ENCODE measurements at regions not wholly inside any gene's neighbourhood (a gene's known extent, or its start where the extent isn't known, plus 50 kb on each side); places are given as distances from the start of the nearest gene placed in this dataset.

DNA sequence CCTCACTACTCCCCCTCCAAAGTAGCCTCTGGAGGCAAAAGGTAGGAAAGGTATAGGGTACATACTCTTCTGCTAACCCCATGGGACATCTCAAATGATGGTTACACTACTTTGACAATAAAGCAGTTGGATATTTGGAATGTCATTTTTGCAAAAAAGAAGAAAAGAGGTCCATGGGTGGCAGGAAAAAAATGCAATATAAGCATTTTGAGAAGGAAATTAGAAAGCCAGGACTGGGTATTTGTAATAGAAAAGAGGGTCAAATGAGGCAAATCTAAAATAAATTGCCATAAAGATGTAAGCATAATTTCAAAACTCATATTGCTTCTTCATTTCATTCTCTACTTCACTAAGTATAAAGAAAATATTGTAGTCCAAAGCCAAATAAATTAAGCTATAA, 280.2 kb downstream of the NOL4 start:
- DNase-seq (ENCODE audit: low spot score), result no peak
- no peaks in the 10 kb centered on the region for H3K4me1 ChIP-seq (ENCODE audit: insufficient read depth)
- Mint-ChIP-seq H3K36me3 (ENCODE audit: low read depth) (no peaks in the 10 kb centered on the region), H3K27me3 (ENCODE audit: insufficient read depth, low read depth, poor library complexity) (no peaks in the 10 kb centered on the region), H3K4me3 (no peak overlapping the region), H3K4me1 (no peaks in the 10 kb centered on the region), H3K9me3 (no peaks in the 10 kb centered on the region; the same call in 2 of the 3 replicates), H3K27ac (no peak overlapping the region)
- no peak overlapping the region for H2AFZ ChIP-seq
- H3K27me3 ChIP-seq (ENCODE audit: insufficient read depth), result no peaks in the 10 kb centered on the region
- no peaks in the 10 kb centered on the region for H3K36me3 ChIP-seq (ENCODE audit: insufficient read depth)
- H3F3A ChIP-seq (replicated peaks; ENCODE audit: low read depth), result no peaks in the 10 kb centered on the region
- no peak overlapping the region for H3K4me2 ChIP-seq
- H3K4me3 ChIP-seq, result no peak overlapping the region
- TF ChIP-seq, protein P1, sequence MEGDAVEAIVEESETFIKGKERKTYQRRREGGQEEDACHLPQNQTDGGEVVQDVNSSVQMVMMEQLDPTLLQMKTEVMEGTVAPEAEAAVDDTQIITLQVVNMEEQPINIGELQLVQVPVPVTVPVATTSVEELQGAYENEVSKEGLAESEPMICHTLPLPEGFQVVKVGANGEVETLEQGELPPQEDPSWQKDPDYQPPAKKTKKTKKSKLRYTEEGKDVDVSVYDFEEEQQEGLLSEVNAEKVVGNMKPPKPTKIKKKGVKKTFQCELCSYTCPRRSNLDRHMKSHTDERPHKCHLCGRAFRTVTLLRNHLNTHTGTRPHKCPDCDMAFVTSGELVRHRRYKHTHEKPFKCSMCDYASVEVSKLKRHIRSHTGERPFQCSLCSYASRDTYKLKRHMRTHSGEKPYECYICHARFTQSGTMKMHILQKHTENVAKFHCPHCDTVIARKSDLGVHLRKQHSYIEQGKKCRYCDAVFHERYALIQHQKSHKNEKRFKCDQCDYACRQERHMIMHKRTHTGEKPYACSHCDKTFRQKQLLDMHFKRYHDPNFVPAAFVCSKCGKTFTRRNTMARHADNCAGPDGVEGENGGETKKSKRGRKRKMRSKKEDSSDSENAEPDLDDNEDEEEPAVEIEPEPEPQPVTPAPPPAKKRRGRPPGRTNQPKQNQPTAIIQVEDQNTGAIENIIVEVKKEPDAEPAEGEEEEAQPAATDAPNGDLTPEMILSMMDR (conservative IDR thresholded peaks at IDR 0.05; ENCODE audit: low read depth in 2 of 2), result no peak
- TF ChIP-seq JUNB (IDR thresholded peaks at IDR 0.05; ENCODE audit: unreplicated experiment) (no peak), STAT1 (IDR thresholded peaks at IDR 0.05; ENCODE audit: unreplicated experiment) (no peak), POLR2AphosphoS5 (IDR thresholded peaks at IDR 0.05; ENCODE audit: low read depth) (no peak), NANOG (IDR thresholded peaks at IDR 0.05; ENCODE audit: borderline replicate concordance) (no peak), ZNF331 (CRISPR knock-in tag; IDR thresholded peaks at IDR 0.05; ENCODE audit: low read depth) (no peak), CREB1 (CRISPR knock-in tag; IDR thresholded peaks at IDR 0.05; ENCODE audit: low read depth) (no peak), EZH2 (IDR thresholded peaks at IDR 0.05; ENCODE audit: low read depth, unreplicated experiment) (no peak), ZNF114 (CRISPR knock-in tag; IDR thresholded peaks at IDR 0.05) (no peak), EZH2phosphoT487 (IDR thresholded peaks at IDR 0.05; ENCODE audit: unreplicated experiment) (no peak)
- TF ChIP-seq, protein P2, sequence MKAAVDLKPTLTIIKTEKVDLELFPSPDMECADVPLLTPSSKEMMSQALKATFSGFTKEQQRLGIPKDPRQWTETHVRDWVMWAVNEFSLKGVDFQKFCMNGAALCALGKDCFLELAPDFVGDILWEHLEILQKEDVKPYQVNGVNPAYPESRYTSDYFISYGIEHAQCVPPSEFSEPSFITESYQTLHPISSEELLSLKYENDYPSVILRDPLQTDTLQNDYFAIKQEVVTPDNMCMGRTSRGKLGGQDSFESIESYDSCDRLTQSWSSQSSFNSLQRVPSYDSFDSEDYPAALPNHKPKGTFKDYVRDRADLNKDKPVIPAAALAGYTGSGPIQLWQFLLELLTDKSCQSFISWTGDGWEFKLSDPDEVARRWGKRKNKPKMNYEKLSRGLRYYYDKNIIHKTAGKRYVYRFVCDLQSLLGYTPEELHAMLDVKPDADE (IDR thresholded peaks at IDR 0.05), result no peak
- TF ChIP-seq, protein P3, sequence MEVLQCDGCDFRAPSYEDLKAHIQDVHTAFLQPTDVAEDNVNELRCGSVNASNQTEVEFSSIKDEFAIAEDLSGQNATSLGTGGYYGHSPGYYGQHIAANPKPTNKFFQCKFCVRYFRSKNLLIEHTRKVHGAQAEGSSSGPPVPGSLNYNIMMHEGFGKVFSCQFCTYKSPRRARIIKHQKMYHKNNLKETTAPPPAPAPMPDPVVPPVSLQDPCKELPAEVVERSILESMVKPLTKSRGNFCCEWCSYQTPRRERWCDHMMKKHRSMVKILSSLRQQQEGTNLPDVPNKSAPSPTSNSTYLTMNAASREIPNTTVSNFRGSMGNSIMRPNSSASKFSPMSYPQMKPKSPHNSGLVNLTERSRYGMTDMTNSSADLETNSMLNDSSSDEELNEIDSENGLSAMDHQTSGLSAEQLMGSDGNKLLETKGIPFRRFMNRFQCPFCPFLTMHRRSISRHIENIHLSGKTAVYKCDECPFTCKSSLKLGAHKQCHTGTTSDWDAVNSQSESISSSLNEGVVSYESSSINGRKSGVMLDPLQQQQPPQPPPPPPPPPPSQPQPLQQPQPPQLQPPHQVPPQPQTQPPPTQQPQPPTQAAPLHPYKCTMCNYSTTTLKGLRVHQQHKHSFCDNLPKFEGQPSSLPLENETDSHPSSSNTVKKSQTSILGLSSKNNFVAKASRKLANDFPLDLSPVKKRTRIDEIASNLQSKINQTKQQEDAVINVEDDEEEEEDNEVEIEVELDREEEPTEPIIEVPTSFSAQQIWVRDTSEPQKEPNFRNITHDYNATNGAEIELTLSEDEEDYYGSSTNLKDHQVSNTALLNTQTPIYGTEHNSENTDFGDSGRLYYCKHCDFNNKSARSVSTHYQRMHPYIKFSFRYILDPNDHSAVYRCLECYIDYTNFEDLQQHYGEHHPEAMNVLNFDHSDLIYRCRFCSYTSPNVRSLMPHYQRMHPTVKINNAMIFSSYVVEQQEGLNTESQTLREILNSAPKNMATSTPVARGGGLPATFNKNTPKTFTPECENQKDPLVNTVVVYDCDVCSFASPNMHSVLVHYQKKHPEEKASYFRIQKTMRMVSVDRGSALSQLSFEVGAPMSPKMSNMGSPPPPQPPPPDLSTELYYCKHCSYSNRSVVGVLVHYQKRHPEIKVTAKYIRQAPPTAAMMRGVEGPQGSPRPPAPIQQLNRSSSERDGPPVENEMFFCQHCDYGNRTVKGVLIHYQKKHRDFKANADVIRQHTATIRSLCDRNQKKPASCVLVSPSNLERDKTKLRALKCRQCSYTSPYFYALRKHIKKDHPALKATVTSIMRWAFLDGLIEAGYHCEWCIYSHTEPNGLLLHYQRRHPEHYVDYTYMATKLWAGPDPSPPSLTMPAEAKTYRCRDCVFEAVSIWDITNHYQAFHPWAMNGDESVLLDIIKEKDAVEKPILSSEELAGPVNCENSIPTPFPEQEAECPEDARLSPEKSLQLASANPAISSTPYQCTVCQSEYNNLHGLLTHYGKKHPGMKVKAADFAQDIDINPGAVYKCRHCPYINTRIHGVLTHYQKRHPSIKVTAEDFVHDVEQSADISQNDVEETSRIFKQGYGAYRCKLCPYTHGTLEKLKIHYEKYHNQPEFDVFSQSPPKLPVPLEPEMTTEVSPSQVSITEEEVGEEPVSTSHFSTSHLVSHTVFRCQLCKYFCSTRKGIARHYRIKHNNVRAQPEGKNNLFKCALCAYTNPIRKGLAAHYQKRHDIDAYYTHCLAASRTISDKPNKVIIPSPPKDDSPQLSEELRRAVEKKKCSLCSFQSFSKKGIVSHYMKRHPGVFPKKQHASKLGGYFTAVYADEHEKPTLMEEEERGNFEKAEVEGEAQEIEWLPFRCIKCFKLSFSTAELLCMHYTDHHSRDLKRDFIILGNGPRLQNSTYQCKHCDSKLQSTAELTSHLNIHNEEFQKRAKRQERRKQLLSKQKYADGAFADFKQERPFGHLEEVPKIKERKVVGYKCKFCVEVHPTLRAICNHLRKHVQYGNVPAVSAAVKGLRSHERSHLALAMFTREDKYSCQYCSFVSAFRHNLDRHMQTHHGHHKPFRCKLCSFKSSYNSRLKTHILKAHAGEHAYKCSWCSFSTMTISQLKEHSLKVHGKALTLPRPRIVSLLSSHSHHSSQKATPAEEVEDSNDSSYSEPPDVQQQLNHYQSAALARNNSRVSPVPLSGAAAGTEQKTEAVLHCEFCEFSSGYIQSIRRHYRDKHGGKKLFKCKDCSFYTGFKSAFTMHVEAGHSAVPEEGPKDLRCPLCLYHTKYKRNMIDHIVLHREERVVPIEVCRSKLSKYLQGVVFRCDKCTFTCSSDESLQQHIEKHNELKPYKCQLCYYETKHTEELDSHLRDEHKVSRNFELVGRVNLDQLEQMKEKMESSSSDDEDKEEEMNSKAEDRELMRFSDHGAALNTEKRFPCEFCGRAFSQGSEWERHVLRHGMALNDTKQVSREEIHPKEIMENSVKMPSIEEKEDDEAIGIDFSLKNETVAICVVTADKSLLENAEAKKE (CRISPR knock-in tag; IDR thresholded peaks at IDR 0.05), result no peak
- TF ChIP-seq, protein P4, sequence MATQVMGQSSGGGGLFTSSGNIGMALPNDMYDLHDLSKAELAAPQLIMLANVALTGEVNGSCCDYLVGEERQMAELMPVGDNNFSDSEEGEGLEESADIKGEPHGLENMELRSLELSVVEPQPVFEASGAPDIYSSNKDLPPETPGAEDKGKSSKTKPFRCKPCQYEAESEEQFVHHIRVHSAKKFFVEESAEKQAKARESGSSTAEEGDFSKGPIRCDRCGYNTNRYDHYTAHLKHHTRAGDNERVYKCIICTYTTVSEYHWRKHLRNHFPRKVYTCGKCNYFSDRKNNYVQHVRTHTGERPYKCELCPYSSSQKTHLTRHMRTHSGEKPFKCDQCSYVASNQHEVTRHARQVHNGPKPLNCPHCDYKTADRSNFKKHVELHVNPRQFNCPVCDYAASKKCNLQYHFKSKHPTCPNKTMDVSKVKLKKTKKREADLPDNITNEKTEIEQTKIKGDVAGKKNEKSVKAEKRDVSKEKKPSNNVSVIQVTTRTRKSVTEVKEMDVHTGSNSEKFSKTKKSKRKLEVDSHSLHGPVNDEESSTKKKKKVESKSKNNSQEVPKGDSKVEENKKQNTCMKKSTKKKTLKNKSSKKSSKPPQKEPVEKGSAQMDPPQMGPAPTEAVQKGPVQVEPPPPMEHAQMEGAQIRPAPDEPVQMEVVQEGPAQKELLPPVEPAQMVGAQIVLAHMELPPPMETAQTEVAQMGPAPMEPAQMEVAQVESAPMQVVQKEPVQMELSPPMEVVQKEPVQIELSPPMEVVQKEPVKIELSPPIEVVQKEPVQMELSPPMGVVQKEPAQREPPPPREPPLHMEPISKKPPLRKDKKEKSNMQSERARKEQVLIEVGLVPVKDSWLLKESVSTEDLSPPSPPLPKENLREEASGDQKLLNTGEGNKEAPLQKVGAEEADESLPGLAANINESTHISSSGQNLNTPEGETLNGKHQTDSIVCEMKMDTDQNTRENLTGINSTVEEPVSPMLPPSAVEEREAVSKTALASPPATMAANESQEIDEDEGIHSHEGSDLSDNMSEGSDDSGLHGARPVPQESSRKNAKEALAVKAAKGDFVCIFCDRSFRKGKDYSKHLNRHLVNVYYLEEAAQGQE (IDR thresholded peaks at IDR 0.05; ENCODE audit: unreplicated experiment), result no peak
- H4K20me1 ChIP-seq (replicated peaks; ENCODE audit: insufficient read depth), result no peaks in the 10 kb centered on the region
- H3K79me2 ChIP-seq (replicated peaks; ENCODE audit: insufficient read depth), result no peaks in the 10 kb centered on the region
- no peak for ATAC-seq
- no peak overlapping the region for H3K27ac ChIP-seq (ENCODE audit: low read depth)
- no peaks in the 10 kb centered on the region for H3K9me2 ChIP-seq (ENCODE audit: insufficient read depth)

Data from GM23338 (cell line).